AG09319 (cell line): ENCODE measurements at regions not wholly inside any gene's neighbourhood (a gene's known extent, or its start where the extent isn't known, plus 50 kb on each side); places are given as distances from the start of the nearest gene placed in this dataset.
"Not testable (repeated sequence)": the region's sequence is repeated elsewhere in the genome, so short reads cannot be mapped to it uniquely, and the experiment has no call there.

ENCODE experiments used
- DNase-seq: peaks from one replicate; pipeline ENCODE4 v3.0.0-alpha.2; 2010; ENCODE audit warnings: low read depth; ENCODE audit errors: extremely low read depth

DNA sequence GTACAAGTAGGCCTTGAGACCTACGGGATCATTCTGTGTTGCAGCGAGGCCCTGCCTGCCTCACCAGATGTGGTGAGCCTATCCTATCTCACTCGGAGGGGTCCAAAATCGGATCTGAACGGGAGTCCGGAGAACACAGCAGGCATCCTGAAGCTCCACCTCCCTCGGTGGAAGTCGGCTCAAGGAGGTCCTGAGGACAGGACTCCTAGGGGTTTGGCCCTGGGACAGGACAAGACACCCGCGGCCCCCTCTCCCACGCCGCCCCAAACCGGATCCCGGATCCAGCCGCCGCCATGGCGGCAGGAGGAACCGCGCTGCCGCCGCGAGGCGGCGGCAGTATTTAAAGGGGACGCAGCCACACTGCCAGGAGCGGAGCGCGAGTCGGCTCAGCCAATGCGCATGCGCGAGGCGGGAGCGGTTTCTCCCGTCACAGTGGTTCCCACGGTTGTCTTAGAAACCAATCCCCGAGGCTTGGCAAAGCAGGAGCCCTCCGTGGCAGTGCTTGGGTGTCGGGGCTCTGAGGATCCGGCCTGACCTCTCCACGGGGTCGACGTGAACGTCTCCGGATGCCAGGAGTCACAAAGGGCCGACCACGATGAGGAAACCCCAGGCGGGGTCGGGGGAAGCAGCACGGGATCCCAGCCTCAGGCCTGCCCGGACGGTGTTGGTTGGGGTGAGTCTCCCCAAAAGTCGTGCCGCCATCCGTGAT, 454.6 kb upstream of the ZNG1F start:
- DNase-seq, result peak; percentile 31

GRCh38 chr9:41633726-41634125, 444.6 kb upstream of the ZNG1F start:
- DNase-seq, result not testable (repeated sequence)

DNA sequence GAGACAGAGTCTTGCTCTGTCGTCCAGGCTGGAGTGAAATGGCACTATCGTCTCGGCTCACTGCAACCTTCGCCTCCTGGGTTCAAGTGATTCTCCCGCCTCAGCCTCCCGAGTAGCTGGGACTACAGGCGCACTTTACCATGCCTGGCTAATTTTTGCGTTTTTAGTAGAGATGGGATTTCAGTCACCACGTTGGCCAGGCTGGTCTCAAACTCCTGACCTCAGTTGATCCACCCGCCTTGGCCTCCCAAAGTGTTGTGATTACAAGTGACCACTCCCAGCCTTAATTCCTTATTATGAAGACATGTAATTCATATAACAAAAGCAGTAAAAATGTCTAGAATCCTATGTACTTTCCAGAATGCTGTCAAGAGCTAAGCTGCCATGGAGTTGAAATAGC, 434.5 kb upstream of the ZNG1F start:
- not testable (repeated sequence) for DNase-seq

GRCh38 chr9:41619254-41619653, 430.1 kb upstream of the ZNG1F start:
- DNase-seq, result not testable (repeated sequence)

GRCh38 chr9:41606961-41607547, 417.9 kb upstream of the ZNG1F start:
- not testable (repeated sequence) for DNase-seq

- not testable (repeated sequence) for DNase-seq
Measured at GRCh38 chr9:41565572-41565971, 376.5 kb upstream of the ZNG1F start.
